Dedifferentiated amniotic fluid mesenchymal stem cell (primary cell): ENCODE measurements at regions not wholly inside any gene's neighbourhood (a gene's known extent, or its start where the extent isn't known, plus 50 kb on each side); places are given as distances from the start of the nearest gene placed in this dataset.

Experiments
- DNase-seq: peaks from one replicate; pipeline ENCODE4 v3.0.0-alpha.2; 2016; ENCODE audit errors: extremely low spot score

GRCh38 chr1:83813576-83813975 is 185.4 kb downstream of the TTLL7 start:
- no peak for DNase-seq

- DNase-seq: no peak
These were observed 188.8 kb downstream of the TTLL7 start for GRCh38 chr1:83810144-83810543.

DNA sequence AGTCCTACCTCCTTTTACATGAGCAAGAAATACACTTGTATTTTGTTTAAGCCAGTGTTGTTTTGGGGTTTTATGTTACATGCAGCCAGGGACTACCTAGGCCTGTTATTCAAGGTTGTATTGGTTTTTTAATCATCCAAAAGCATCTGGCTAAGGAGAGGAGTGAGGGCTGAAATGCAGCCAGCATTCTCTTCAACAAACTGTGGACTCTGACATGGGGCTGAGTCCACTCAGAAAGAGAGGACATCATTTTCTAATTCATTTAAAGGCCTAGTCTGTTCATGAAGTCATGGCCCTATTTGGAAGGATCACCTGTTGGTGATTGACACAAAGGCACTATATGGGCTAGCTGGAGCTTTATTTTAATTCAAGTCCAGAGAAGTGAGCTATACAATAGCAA is 190.4 kb downstream of the TTLL7 start:
- DNase-seq: no peak

- peak; percentile 23 for DNase-seq
These were observed 191.1 kb downstream of the TTLL7 start for GRCh38 chr1:83807821-83808220.

GRCh38 chr1:83807231-83807630 is 191.7 kb downstream of the TTLL7 start:
- DNase-seq: no peak

GRCh38 chr1:83805921-83806320 is 193.0 kb downstream of the TTLL7 start:
- no peak for DNase-seq

GRCh38 chr1:83802460-83803152 is 196.3 kb downstream of the TTLL7 start:
- no peak for DNase-seq

DNA sequence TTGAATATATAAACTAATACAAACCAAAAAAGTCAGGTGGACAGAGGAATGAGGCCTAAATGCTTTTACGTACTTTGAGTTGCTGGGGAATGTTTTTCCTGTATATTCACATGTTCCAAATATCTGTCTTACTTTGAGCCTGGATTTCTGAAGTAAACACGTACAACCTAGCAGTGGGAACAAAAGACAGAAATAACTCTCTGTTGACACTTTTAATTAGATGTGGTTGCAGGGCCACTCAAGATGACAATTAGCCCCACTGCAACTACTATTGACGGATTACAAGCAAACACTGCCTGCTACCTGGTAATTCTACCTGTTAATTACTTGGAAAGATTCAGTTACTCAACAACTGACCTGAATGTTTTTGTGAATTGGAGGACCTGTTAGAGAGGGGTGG is 196.9 kb downstream of the TTLL7 start:
- DNase-seq: no peak

GRCh38 chr1:83800066-83800465 is 198.9 kb downstream of the TTLL7 start:
- DNase-seq: no peak

- DNase-seq: no peak
These were observed 199.3 kb downstream of the TTLL7 start for GRCh38 chr1:83799594-83799993.

GRCh38 chr1:83798965-83799364 is 200.0 kb downstream of the TTLL7 start:
- DNase-seq: no peak

DNA sequence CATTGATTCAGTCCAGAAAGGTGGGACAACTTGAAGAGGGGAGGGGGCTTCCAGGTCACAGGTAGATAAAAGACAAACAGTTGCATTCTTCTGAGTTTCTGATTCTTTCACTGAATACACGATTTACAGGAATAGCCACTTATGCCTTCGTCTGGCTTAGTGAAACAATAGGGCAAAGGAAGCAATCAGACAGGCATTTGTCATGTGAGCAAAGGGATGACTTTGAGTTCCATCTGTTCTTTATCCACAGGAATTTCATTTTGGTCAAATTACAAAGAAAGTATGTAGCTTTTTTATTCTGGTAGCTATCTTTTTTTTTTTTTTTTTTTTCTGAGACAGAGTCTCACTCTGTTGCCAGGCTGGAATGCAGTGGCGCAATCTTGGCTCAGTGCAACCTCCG is 202.5 kb downstream of the TTLL7 start:
- DNase-seq: peak; percentile 70

DNA sequence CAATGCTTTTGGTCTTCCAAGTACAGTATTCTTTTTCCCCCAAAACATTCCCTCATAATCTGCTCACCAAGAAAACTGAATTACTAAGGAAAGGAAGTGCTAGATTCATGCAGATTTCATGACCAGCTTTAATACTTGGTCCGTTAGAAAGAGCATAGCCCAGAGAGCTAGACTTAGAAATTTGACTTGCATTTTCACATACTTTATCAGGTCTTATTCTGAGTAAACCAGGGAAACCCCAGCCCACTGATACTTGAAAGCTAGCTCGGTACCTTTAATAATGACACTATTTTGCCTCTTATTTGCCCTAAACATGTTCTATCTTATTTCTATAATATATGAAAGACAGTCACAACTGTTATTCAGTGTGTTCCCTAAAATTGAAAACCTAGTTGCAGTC is 204.5 kb downstream of the TTLL7 start:
- DNase-seq: no peak

DNA sequence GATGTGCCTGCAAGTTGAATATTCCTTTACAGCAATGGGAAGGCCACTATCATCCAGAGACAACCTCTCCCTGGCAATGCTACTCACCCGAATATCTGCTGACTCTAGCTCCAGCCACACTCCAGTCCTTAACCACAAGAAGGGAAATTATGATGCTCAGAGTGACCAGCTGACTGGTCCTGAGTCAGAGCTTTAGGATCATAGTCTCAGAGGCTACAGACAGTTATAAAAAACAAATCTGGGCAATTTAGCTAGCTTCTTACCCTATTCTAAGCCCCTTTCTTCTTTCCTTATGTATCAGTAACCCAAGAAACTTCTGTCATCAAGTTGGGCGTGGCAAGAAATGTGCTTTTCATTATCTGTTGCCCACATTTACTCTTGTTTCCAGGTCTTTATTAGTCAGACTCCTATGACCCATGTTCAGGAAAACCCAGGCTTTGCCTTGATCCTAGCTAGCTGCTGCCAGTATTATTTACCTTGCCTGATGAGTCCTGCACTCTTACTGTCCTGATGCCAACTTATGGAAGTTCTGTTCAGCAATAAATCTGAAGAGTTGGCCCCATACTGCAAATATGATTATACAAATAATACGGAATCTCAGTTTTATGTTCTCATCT is 207.0 kb downstream of the TTLL7 start:
- DNase-seq: peak; percentile 75

GRCh38 chr1:83790446-83790845 is 208.5 kb downstream of the TTLL7 start:
- DNase-seq: no peak

DNA sequence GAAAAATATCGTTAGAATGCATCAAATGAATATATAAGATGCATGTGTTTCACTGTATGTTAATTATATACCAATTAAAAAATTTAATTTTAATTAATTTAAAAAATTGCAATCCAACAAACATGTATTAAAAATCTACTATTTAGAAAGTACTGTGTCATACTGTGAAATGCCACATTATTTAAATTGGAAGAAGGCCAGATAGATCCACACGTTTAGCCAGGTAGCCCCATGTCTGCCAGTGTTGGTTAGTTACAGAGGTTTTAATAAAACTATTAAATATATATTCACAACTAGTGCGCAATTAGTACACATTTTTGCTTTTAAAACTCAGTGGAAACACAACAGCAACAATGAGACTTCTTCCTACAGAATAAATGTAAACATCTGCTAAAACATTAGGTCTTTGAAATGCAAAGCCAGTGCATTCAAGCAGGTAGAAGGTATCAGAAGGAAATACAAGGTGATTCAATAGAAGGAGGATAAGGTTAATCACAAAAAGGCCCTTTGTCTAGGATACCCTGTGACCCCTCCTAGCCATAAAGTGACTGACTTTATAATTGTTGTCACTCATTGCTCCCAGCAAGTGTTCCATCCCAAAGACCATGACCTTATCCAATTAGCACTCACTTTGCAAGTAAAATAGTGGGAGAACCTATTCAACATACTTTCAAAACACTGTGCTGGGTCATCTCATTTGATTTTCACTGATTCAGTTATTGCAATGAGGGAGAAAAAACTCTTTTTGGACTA is 211.5 kb downstream of the TTLL7 start:
- DNase-seq: no peak

DNA sequence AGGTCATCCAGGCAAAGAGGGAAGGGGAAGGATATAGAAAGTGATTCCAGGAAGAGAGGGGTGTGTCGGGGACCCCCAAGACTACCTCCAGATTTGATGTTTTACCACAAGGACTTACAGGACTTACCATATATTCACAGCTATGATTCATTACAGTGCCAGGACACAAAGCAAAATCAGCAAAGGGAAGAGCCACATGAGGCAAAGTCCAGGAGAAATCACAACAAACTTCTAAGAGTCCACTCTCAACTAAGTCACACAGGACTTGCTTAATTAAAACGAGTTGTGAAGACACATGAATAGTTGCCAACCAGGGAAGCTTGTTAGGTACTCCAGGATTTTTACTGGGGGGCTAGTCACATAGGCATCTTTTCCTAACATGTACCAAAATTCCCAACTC is 217.3 kb downstream of the TTLL7 start:
- no peak for DNase-seq

DNA sequence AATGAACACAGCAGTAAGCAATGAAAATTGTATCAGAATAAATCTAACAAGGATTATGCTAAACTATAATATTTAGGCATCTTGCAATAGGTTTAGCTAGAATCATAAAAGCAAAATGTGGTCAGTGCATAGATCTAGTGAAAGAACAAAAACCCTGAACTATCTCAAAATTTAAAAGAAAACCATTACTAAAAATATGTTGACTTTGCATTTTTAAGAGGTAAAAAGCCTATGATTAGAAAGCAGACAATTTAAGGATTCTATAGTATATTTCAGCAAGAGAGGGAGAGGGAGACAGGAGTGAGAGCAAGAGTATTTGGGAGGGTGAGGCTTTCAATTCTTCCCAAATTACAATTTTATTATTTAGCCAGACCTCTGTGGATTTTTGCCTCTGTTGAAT is 219.4 kb downstream of the TTLL7 start:
- no peak for DNase-seq

DNA sequence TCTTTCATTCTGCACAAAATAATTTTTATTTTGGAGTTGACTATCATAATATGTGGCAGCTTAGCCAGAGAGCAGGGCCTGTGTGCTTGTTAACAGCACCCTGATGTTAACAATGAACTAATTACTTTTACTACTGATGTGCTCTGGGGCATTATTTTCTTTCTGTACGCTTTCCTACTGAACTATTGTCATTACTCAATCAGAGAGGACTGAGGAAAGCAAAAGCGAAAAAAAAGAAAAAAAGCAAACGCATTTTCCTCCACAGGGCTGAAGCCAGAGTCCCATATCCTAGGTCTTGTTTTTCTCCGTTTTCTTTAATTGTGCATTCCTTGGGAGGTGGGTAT is 221.2 kb downstream of the TTLL7 start:
- no peak for DNase-seq

- no peak for DNase-seq
These were observed 221.8 kb downstream of the TTLL7 start for GRCh38 chr1:83776913-83777757.

GRCh38 chr1:83775977-83776603 is 222.8 kb downstream of the TTLL7 start:
- DNase-seq: no peak

GRCh38 chr1:83773059-83773458 is 225.9 kb downstream of the TTLL7 start:
- no peak for DNase-seq
